HG03354 (cell line): ENCODE measurements at regions not wholly inside any gene's neighbourhood (a gene's known extent, or its start where the extent isn't known, plus 50 kb on each side); places are given as distances from the start of the nearest gene placed in this dataset.
"Not testable (repeated sequence)": the region's sequence is repeated elsewhere in the genome, so short reads cannot be mapped to it uniquely, and the experiment has no call there.

Experiments
- ATAC-seq: cut with Tn5 transposase; IDR thresholded peaks from one replicate; pipeline ENCODE4 v1.9.1; 2021; ENCODE audit warnings: mild to moderate bottlenecking; ENCODE audit not compliant: unreplicated experiment, poor library complexity, severe bottlenecking

GRCh38 chr4:29680644-29681043, 1039.5 kb upstream of the PCDH7 start:
- no peak for ATAC-seq

GRCh38 chr4:29704059-29704458, 1016.1 kb upstream of the PCDH7 start:
- no peak for ATAC-seq

- ATAC-seq = no peak
These were observed 1011.7 kb upstream of the PCDH7 start for GRCh38 chr4:29708473-29708872.

- ATAC-seq = no peak
These were observed 1009.6 kb upstream of the PCDH7 start for GRCh38 chr4:29710519-29710918.

GRCh38 chr4:29711226-29711625, 1008.9 kb upstream of the PCDH7 start:
- no peak for ATAC-seq

GRCh38 chr4:29717287-29718057, 1002.7 kb upstream of the PCDH7 start:
- no peak for ATAC-seq

- no peak for ATAC-seq
These were observed 1002.0 kb upstream of the PCDH7 start for GRCh38 chr4:29718136-29718535.

GRCh38 chr4:29722253-29722652, 997.9 kb upstream of the PCDH7 start:
- ATAC-seq = no peak

GRCh38 chr4:29726938-29727337, 993.2 kb upstream of the PCDH7 start:
- ATAC-seq = no peak

- ATAC-seq = no peak
These were observed 985.6 kb upstream of the PCDH7 start for GRCh38 chr4:29734343-29735213.

GRCh38 chr4:29756966-29757365, 963.2 kb upstream of the PCDH7 start:
- no peak for ATAC-seq

- no peak for ATAC-seq
These were observed 958.0 kb upstream of the PCDH7 start for GRCh38 chr4:29762151-29762550.

GRCh38 chr4:29770627-29771026, 949.5 kb upstream of the PCDH7 start:
- ATAC-seq = no peak

- not testable (repeated sequence) for ATAC-seq
These were observed 932.0 kb upstream of the PCDH7 start for GRCh38 chr4:29788123-29788522.

- ATAC-seq = no peak
These were observed 914.9 kb upstream of the PCDH7 start for GRCh38 chr4:29805245-29805644.

- ATAC-seq = no peak
These were observed 914.2 kb upstream of the PCDH7 start for GRCh38 chr4:29805916-29806480.

GRCh38 chr4:29817961-29818360, 902.2 kb upstream of the PCDH7 start:
- ATAC-seq = no peak

- no peak for ATAC-seq
These were observed 891.1 kb upstream of the PCDH7 start for GRCh38 chr4:29829067-29829466.

GRCh38 chr4:29852537-29852936, 867.6 kb upstream of the PCDH7 start:
- no peak for ATAC-seq

- no peak for ATAC-seq
These were observed 866.3 kb upstream of the PCDH7 start for GRCh38 chr4:29853833-29854232.

- no peak for ATAC-seq
These were observed 858.9 kb upstream of the PCDH7 start for GRCh38 chr4:29861307-29861706.
